ENCODE measurements at regions not wholly inside any gene's neighbourhood (a gene's known extent, or its start where the extent isn't known, plus 50 kb on each side); places are given as distances from the start of the nearest gene placed in this dataset.
A peak's percentile ranks its signal among the peaks of the same experiment; 100 is the strongest.

DNA sequence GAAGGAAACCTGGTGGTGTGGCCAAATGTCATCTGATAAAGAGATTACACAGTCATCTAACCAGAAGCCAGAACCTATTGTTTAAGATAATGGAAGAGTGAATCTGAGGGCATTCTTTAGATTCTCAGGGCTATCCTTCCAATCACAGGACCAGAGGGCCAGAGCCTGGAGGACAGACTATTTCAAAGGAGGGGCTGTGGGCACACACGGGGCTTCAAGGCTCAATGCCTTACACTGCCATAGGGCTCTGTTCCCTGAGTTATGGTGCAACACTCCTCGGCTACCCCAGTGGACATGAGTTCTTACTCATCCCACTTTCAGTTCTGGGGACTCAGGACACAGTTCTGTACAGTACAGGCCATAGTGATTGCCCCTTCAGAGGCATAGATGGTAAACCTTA is 343.9 kb upstream of the ALCAM start:
- no peak overlapping the region for H3K27ac ChIP-seq (ENCODE audit: low read depth, low read length)
- WGBS (ENCODE audit: insufficient coverage) = 50% methylated on average over 1 of the region's 2 CpGs
- H3K4me3 ChIP-seq (ENCODE audit: low read depth, low read length) = no peak overlapping the region
- no peak for DNase-seq (ENCODE audit: low read depth in 4 of 6, low spot score in 6 of 6)
- H3K36me3 ChIP-seq (ENCODE audit: control insufficient read depth, insufficient read depth, low read length) = no peaks in the 10 kb centered on the region
- H3K4me1 ChIP-seq (ENCODE audit: control insufficient read depth, insufficient read depth, low read length) = no peaks in the 10 kb centered on the region
- no peaks in the 10 kb centered on the region for H3K9me3 ChIP-seq (ENCODE audit: control insufficient read depth, insufficient read depth, low read length)
- H3K27me3 ChIP-seq (ENCODE audit: control insufficient read depth, insufficient read depth, low read length) = no peaks in the 10 kb centered on the region

DNA sequence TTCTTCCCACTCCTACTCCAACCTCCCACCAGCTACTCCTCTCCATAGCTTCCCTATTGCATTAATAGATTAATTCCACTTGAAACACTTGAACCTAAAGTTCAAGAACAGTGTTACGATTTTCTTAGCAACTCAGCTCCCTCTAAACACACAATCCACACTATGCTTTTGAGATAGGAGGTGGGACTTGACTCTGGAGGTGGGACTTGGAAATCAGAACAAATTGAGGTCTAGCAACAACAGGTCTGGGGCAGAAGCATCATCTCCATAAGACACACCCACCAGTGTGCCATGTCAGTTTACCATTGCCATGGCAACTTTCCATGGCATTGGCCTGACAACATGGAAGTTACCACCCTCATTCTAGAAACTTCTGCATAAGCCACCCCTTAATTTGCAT is 336.5 kb upstream of the ALCAM start:
- H3K4me3 ChIP-seq (ENCODE audit: low read depth, low read length) = no peak overlapping the region
- no CpG with 5 or more reads among the region's 1 CpG for WGBS (ENCODE audit: insufficient coverage)
- no peaks in the 10 kb centered on the region for H3K27me3 ChIP-seq (ENCODE audit: control insufficient read depth, insufficient read depth, low read length)

DNA sequence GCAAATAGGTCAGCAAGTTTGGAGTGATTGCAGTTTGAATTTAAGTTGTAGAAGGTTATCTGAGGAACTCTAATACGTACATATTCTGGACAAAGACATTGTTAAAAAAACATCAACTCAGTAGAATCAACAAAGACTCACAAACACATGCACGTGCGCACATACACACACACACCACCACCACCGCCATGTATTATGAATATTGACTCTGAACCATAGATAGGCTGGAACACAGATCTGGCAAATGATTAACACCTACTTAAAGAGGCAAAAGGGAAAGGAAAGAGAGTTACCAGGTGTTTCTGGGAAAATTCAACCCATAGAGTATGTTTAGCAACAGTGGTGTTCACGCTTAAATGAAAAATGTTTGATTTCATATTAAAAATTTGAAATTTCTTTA is 334.2 kb upstream of the ALCAM start:
- Histone ChIP-seq H3K27me3 (ENCODE audit: control insufficient read depth, insufficient read depth, low read length) (no peaks in the 10 kb centered on the region), H3K36me3 (ENCODE audit: control insufficient read depth, insufficient read depth, low read length) (no peaks in the 10 kb centered on the region), H3K4me3 (ENCODE audit: low read depth, low read length) (no peak overlapping the region), H3K9me3 (ENCODE audit: control insufficient read depth, insufficient read depth, low read length) (no peaks in the 10 kb centered on the region), H3K4me1 (ENCODE audit: control insufficient read depth, insufficient read depth, low read length) (no peaks in the 10 kb centered on the region), H3K27ac (ENCODE audit: low read depth, low read length) (no peak overlapping the region)
- WGBS (ENCODE audit: insufficient coverage) = no CpG with 5 or more reads among the region's 5 CpGs
- no peak for DNase-seq (ENCODE audit: low read depth in 4 of 6, low spot score in 6 of 6)

More for the DNA sequence above, 336.5 kb upstream of the ALCAM start:
- no peak for DNase-seq (ENCODE audit: low read depth in 4 of 6, low spot score in 6 of 6)
- Histone ChIP-seq H3K9me3 (ENCODE audit: control insufficient read depth, insufficient read depth, low read length) (no peaks in the 10 kb centered on the region), H3K36me3 (ENCODE audit: control insufficient read depth, insufficient read depth, low read length) (no peaks in the 10 kb centered on the region), H3K4me1 (ENCODE audit: control insufficient read depth, insufficient read depth, low read length) (no peaks in the 10 kb centered on the region), H3K27ac (ENCODE audit: low read depth, low read length) (no peak overlapping the region)

DNA sequence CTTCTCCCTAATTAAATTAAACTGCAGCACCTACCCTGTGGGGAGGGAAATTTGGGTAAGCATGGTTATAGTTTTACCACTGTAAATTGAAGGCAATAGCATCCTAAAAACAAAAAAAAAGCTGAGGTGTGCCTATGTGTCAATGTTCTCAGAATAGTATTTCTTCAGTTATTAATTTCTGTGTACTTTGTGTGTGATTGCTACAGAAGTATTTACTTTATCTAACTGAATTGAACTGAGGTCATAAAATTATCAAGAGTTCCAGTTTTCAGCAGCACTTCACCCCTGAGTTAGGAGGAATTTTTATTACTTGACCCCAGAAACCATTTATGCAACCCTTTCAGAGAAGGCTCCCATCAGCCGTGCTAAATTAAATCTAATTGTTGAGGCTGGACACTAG is 333.6 kb upstream of the ALCAM start:
- H3K4me1 ChIP-seq (ENCODE audit: control insufficient read depth, insufficient read depth, low read length) = no peaks in the 10 kb centered on the region
- H3K4me3 ChIP-seq (ENCODE audit: low read depth, low read length) = no peak overlapping the region
- H3K27me3 ChIP-seq (ENCODE audit: control insufficient read depth, insufficient read depth, low read length) = no peaks in the 10 kb centered on the region
- no peaks in the 10 kb centered on the region for H3K9me3 ChIP-seq (ENCODE audit: control insufficient read depth, insufficient read depth, low read length)
- no CpG with 5 or more reads among the region's 1 CpG for WGBS (ENCODE audit: insufficient coverage)
- no peak overlapping the region for H3K27ac ChIP-seq (ENCODE audit: low read depth, low read length)
- DNase-seq (ENCODE audit: low read depth in 4 of 6, low spot score in 6 of 6) = no peak
- no peaks in the 10 kb centered on the region for H3K36me3 ChIP-seq (ENCODE audit: control insufficient read depth, insufficient read depth, low read length)

DNA sequence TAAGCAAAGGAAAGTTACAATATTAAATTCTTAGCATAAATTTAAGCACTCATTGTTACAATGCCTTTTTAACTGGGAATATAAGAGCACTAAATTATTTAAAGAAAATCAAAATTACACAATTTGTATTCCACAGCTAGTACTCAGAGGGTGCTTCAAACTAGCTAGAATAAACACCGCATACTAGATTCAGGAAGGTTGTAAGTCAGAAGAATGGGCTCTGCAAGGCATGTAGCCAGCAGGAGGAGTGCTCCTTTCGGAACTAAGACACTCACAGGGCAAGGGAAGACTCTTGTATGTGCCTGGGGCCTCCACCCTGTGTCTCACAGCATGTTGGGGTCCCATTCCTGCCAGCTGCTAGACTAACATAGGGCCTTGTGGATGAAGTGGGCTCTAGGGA is 327.7 kb upstream of the ALCAM start:
- H3K27ac ChIP-seq (ENCODE audit: low read depth, low read length) = no peak overlapping the region
- H3K4me1 ChIP-seq (ENCODE audit: control insufficient read depth, insufficient read depth, low read length) = no peaks in the 10 kb centered on the region
- H3K9me3 ChIP-seq (ENCODE audit: control insufficient read depth, insufficient read depth, low read length) = no peaks in the 10 kb centered on the region
- no peaks in the 10 kb centered on the region for H3K36me3 ChIP-seq (ENCODE audit: control insufficient read depth, insufficient read depth, low read length)
- H3K27me3 ChIP-seq (ENCODE audit: control insufficient read depth, insufficient read depth, low read length) = no peaks in the 10 kb centered on the region
- H3K4me3 ChIP-seq (ENCODE audit: low read depth, low read length) = no peak overlapping the region
- WGBS (ENCODE audit: insufficient coverage) = 94% methylated on average over 2 of the region's 2 CpGs
- no peak for DNase-seq (ENCODE audit: low read depth in 4 of 6, low spot score in 6 of 6)

DNA sequence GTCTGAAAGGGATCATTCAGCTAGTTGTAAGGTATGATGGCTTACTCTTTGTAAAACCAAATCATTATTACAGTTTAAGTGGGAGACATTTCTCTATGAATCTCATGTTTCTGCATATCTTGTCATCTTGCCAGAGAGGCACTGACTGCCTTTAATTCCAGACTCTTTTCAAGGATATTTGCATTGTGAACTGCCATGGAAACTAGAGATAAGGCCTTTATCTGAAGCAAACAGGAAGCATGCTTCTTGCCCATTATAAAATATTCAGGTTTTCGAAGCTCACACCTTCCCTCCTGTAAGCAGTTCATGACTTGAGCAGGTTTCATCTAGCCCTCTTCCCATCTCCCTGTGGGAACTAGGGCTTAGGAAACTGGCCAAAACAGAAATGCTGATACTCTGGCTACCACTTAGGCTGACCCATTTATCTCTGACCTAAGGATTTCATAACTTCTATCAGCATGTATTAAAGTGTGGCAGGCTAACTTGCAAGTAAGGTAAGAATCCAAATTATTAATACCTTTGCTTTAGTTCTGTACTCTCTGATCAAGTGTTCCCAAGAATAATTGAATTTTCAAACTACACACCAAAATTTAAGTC is 326.6 kb upstream of the ALCAM start:
- Histone ChIP-seq H3K36me3 (ENCODE audit: control insufficient read depth, insufficient read depth, low read length) (no peaks in the 10 kb centered on the region), H3K9me3 (ENCODE audit: control insufficient read depth, insufficient read depth, low read length) (no peaks in the 10 kb centered on the region), H3K27ac (ENCODE audit: low read depth, low read length) (no peak overlapping the region), H3K4me3 (ENCODE audit: low read depth, low read length) (no peak overlapping the region), H3K27me3 (ENCODE audit: control insufficient read depth, insufficient read depth, low read length) (no peaks in the 10 kb centered on the region), H3K4me1 (ENCODE audit: control insufficient read depth, insufficient read depth, low read length) (no peaks in the 10 kb centered on the region)
- WGBS (ENCODE audit: insufficient coverage) = 80% methylated on average over 1 of the region's 1 CpG
- DNase-seq (ENCODE audit: low read depth in 4 of 6, low spot score in 6 of 6) = no peak

DNA sequence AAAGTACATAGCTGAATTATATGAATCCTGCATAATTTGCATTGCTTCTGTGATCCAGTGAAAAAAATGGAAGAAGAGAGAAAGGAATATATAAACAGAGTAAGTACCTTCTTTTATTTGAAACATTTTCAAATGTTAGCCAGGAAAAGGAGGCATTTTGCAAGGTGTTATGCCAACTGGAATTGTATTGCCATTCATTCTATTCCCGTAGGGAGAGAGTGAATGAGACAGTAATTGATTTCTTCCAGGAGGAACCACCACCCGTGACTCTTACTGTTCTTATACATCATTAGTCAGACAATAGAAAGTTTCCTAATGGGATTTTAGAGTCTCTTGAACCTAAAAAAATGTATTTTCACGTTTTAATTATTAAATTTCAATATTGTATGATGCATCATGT is 324.1 kb upstream of the ALCAM start:
- H3K27ac ChIP-seq (ENCODE audit: low read depth, low read length) = no peak overlapping the region
- DNase-seq (ENCODE audit: low read depth in 4 of 6, low spot score in 6 of 6) = peak in 1 of 6 donors; percentile 55

DNA sequence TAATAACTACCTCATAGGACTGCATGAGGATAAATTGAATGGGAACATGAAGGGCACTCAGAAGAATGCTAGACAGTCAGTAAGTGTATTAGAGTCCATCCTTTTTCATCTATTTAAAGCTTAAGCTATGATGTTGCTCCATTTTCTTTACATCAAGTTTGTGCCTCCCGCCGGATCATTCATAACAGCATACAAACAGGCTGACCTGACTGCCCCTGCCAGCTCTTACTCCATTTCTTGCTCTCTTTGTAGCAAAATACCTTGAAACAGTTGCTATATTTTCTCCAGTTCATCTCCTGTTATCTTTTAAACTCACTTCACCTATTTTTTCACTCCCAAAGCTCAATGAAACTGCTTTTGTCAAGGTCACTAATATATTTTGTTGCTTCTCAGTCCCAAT is 315.6 kb upstream of the ALCAM start:
- H3K4me3 ChIP-seq (ENCODE audit: low read depth, low read length) = no peak overlapping the region
- no peaks in the 10 kb centered on the region for H3K27me3 ChIP-seq (ENCODE audit: control insufficient read depth, insufficient read depth, low read length)
- no peaks in the 10 kb centered on the region for H3K36me3 ChIP-seq (ENCODE audit: control insufficient read depth, insufficient read depth, low read length)
- H3K4me1 ChIP-seq (ENCODE audit: control insufficient read depth, insufficient read depth, low read length) = no peaks in the 10 kb centered on the region
- 97% methylated on average over 2 of the region's 2 CpGs for WGBS (ENCODE audit: insufficient coverage)
- no peak for DNase-seq (ENCODE audit: low read depth in 4 of 6, low spot score in 6 of 6)
- H3K27ac ChIP-seq (ENCODE audit: low read depth, low read length) = no peak overlapping the region
- no peaks in the 10 kb centered on the region for H3K9me3 ChIP-seq (ENCODE audit: control insufficient read depth, insufficient read depth, low read length)

More for the DNA sequence above, 324.1 kb upstream of the ALCAM start:
- WGBS (ENCODE audit: insufficient coverage) = no CpG with 5 or more reads among the region's 3 CpGs
- Histone ChIP-seq H3K9me3 (ENCODE audit: control insufficient read depth, insufficient read depth, low read length) (no peaks in the 10 kb centered on the region), H3K4me1 (ENCODE audit: control insufficient read depth, insufficient read depth, low read length) (no peaks in the 10 kb centered on the region), H3K36me3 (ENCODE audit: control insufficient read depth, insufficient read depth, low read length) (no peaks in the 10 kb centered on the region), H3K4me3 (ENCODE audit: low read depth, low read length) (no peak overlapping the region), H3K27me3 (ENCODE audit: control insufficient read depth, insufficient read depth, low read length) (no peaks in the 10 kb centered on the region)

DNA sequence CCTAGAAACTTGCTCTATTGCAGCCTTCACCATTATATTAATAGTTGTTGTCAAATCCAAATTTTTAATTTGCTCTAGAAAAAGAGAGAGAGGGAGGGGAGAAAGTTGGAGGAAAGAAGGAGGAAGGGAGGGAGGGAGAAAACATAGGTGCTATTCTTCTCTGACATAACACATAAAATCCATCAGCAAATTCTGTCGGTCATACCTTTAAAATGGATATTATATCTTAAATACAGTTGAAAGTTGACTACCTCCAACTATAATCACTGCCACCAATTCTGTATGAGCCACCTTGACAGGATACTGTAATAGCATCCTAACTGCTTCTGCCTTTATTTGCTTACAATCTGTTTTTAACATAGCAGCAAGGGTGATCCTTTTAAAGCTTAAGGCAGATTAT is 314.7 kb upstream of the ALCAM start:
- no peak overlapping the region for H3K27ac ChIP-seq (ENCODE audit: low read depth, low read length)
- WGBS (ENCODE audit: insufficient coverage) = no CpG with 5 or more reads among the region's 1 CpG
- H3K4me1 ChIP-seq (ENCODE audit: control insufficient read depth, insufficient read depth, low read length) = no peaks in the 10 kb centered on the region
- H3K27me3 ChIP-seq (ENCODE audit: control insufficient read depth, insufficient read depth, low read length) = no peaks in the 10 kb centered on the region
- H3K9me3 ChIP-seq (ENCODE audit: control insufficient read depth, insufficient read depth, low read length) = no peaks in the 10 kb centered on the region
- no peak overlapping the region for H3K4me3 ChIP-seq (ENCODE audit: low read depth, low read length)
- DNase-seq (ENCODE audit: low read depth in 4 of 6, low spot score in 6 of 6) = no peak
- H3K36me3 ChIP-seq (ENCODE audit: control insufficient read depth, insufficient read depth, low read length) = no peaks in the 10 kb centered on the region

DNA sequence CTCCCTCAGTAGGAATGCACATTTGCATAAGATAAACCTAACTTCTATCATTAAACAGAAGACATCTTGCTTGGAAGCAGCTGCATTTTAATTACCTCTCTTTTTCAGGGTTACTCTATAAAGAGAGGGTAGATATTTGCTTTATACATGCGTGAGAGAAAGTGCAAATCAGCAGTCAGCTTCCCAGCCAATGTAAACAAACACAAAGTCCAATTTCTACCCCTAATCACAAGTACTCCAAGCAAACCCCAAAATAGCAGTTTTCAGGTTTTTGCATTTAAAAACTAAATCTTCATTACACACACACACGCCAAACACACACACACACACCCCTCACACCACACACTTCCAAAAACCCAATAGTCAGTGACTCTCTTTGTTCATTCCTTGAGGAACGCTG is 303.9 kb upstream of the ALCAM start:
- Histone ChIP-seq H3K9me3 (ENCODE audit: control insufficient read depth, insufficient read depth, low read length) (no peaks in the 10 kb centered on the region), H3K36me3 (ENCODE audit: control insufficient read depth, insufficient read depth, low read length) (no peaks in the 10 kb centered on the region), H3K27ac (ENCODE audit: low read depth, low read length) (no peak overlapping the region), H3K27me3 (ENCODE audit: control insufficient read depth, insufficient read depth, low read length) (no peaks in the 10 kb centered on the region), H3K4me3 (ENCODE audit: low read depth, low read length) (no peak overlapping the region), H3K4me1 (ENCODE audit: control insufficient read depth, insufficient read depth, low read length) (no peaks in the 10 kb centered on the region)
- 74% methylated on average over 2 of the region's 3 CpGs for WGBS (ENCODE audit: insufficient coverage)
- DNase-seq (ENCODE audit: low read depth in 4 of 6, low spot score in 6 of 6) = no peak
